A673 (cell line): ENCODE measurements at regions not wholly inside any gene's neighbourhood (a gene's known extent, or its start where the extent isn't known, plus 50 kb on each side); places are given as distances from the start of the nearest gene placed in this dataset.

Experiments
- EZH2 ChIP-seq: fragments of 200-600 bp; sonication (generic); IDR thresholded peaks from 2 replicates; pipeline ENCODE4 v1.6.1; 2017; ENCODE audit warnings: borderline replicate concordance, low read depth, mild to moderate bottlenecking, mixed read lengths, antibody characterized with exemption, low read length; ENCODE audit not compliant: poor library complexity, severe bottlenecking
- TF ChIP-seq, protein P1 (sequence below): fragments of 300-800, 200-600 bp; sonication (generic); conservative IDR thresholded peaks from 2 replicates; pipeline ENCODE4 v1.5.1; 2017; ENCODE audit warnings: low read depth, mild to moderate bottlenecking, antibody characterized with exemption, low read length, moderate library complexity, mixed read lengths

- TF ChIP-seq, protein P1, sequence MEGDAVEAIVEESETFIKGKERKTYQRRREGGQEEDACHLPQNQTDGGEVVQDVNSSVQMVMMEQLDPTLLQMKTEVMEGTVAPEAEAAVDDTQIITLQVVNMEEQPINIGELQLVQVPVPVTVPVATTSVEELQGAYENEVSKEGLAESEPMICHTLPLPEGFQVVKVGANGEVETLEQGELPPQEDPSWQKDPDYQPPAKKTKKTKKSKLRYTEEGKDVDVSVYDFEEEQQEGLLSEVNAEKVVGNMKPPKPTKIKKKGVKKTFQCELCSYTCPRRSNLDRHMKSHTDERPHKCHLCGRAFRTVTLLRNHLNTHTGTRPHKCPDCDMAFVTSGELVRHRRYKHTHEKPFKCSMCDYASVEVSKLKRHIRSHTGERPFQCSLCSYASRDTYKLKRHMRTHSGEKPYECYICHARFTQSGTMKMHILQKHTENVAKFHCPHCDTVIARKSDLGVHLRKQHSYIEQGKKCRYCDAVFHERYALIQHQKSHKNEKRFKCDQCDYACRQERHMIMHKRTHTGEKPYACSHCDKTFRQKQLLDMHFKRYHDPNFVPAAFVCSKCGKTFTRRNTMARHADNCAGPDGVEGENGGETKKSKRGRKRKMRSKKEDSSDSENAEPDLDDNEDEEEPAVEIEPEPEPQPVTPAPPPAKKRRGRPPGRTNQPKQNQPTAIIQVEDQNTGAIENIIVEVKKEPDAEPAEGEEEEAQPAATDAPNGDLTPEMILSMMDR, result no peak
- TF ChIP-seq EZH2, result no peak
Observed at GRCh38 chr18:8994603-8995002, 107.9 kb upstream of the NDUFV2 start.
